ENCODE measurements at regions not wholly inside any gene's neighbourhood (a gene's known extent, or its start where the extent isn't known, plus 50 kb on each side); places are given as distances from the start of the nearest gene placed in this dataset.

GRCh38 chr11:129314371-129314770 is 61.3 kb upstream of the BARX2 start:
- H3K4me1 ChIP-seq, result no peaks in the 10 kb centered on the region
- no peak overlapping the region for H3K4me3 ChIP-seq
- no peaks in the 10 kb centered on the region for H3K9me3 ChIP-seq
- DNase-seq (ENCODE audit: low spot score in 2 of 2), result no peak
- no peaks in the 10 kb centered on the region for H3K36me3 ChIP-seq
- no peaks in the 10 kb centered on the region for H3K27me3 ChIP-seq
- H3K27ac ChIP-seq, result no peak overlapping the region
- TF ChIP-seq CTCF (IDR thresholded peaks at IDR 0.05), result no peak
- intact Hi-C loops (cut with DNase I), result no loop called here

GRCh38 chr11:129313541-129314297 is 61.9 kb upstream of the BARX2 start:
- no peak for DNase-seq (ENCODE audit: low spot score in 2 of 2)

GRCh38 chr11:129312730-129313503 is 62.7 kb upstream of the BARX2 start:
- H3K4me3 ChIP-seq, result peak overlapping the region; percentile 35 to 46
- H3K27ac ChIP-seq, result no peak overlapping the region
- intact Hi-C loops (cut with DNase I), result no loop called here
- no peak for DNase-seq (ENCODE audit: low spot score in 2 of 2)
- no peaks in the 10 kb centered on the region for H3K27me3 ChIP-seq
- H3K4me1 ChIP-seq, result no peaks in the 10 kb centered on the region
- TF ChIP-seq CTCF (IDR thresholded peaks at IDR 0.05), result no peak
- no peaks in the 10 kb centered on the region for H3K9me3 ChIP-seq
- H3K36me3 ChIP-seq, result no peaks in the 10 kb centered on the region

More at GRCh38 chr11:129313541-129314297, 61.9 kb upstream of the BARX2 start:
- intact Hi-C loops (cut with DNase I), result no loop called here
- no peaks in the 10 kb centered on the region for H3K27me3 ChIP-seq
- TF ChIP-seq CTCF (IDR thresholded peaks at IDR 0.05), result no peak
- H3K4me3 ChIP-seq, result peak overlapping the region; percentile 35 to 46
- H3K27ac ChIP-seq, result no peak overlapping the region
- no peaks in the 10 kb centered on the region for H3K4me1 ChIP-seq
- no peaks in the 10 kb centered on the region for H3K36me3 ChIP-seq
- no peaks in the 10 kb centered on the region for H3K9me3 ChIP-seq

GRCh38 chr11:129308241-129308865 is 67.3 kb upstream of the BARX2 start:
- H3K27me3 ChIP-seq, result no peaks in the 10 kb centered on the region
- no peaks in the 10 kb centered on the region for H3K9me3 ChIP-seq
- DNase-seq (ENCODE audit: low spot score in 2 of 2), result no peak
- H3K27ac ChIP-seq, result no peak overlapping the region
- no peaks in the 10 kb centered on the region for H3K4me1 ChIP-seq
- H3K4me3 ChIP-seq, result no peak overlapping the region
- intact Hi-C loops (cut with DNase I), result no loop called here
- no peaks in the 10 kb centered on the region for H3K36me3 ChIP-seq
- no peak for TF ChIP-seq CTCF (IDR thresholded peaks at IDR 0.05)

GRCh38 chr11:129307162-129307561 is 68.5 kb upstream of the BARX2 start:
- intact Hi-C loops (cut with DNase I), result no loop called here
- Histone ChIP-seq H3K36me3 (no peaks in the 10 kb centered on the region), H3K9me3 (no peaks in the 10 kb centered on the region), H3K27ac (no peak overlapping the region), H3K4me3 (no peak overlapping the region), H3K27me3 (no peaks in the 10 kb centered on the region), H3K4me1 (no peaks in the 10 kb centered on the region)
- no peak for TF ChIP-seq CTCF (IDR thresholded peaks at IDR 0.05)
- DNase-seq (ENCODE audit: low spot score in 2 of 2), result no peak
